DLD1 (cell line): ENCODE measurements at regions not wholly inside any gene's neighbourhood (a gene's known extent, or its start where the extent isn't known, plus 50 kb on each side); places are given as distances from the start of the nearest gene placed in this dataset.

Experiments used
- in situ Hi-C: cut with HindIII; loops from 2 replicates; pipeline ENCODE4 v1.10.0; 2017; ENCODE audit warnings: low sequenced_read_pairs

GRCh38 chr3:99384596-99384995 is 253.8 kb upstream of the COL8A1 start:
- in situ Hi-C loops: no loop called here

GRCh38 chr3:99376926-99377325 is 261.5 kb upstream of the COL8A1 start:
- in situ Hi-C loops: no loop called here

GRCh38 chr3:99373846-99374210 is 264.6 kb upstream of the COL8A1 start:
- in situ Hi-C loops: no loop called here

- in situ Hi-C loops: no loop called here
Measured at GRCh38 chr3:99373088-99373845, 265.1 kb upstream of the COL8A1 start.

- in situ Hi-C loops: no loop called here
Measured at GRCh38 chr3:99366663-99367429, 271.5 kb upstream of the COL8A1 start.

- in situ Hi-C loops: no loop called here
Measured at GRCh38 chr3:99365979-99366378, 272.4 kb upstream of the COL8A1 start.

- in situ Hi-C loops: no loop called here
Measured at GRCh38 chr3:99365396-99365795, 273.0 kb upstream of the COL8A1 start.

GRCh38 chr3:99357131-99357530 is 281.3 kb upstream of the COL8A1 start:
- in situ Hi-C loops: no loop called here

GRCh38 chr3:99356696-99357095 is 281.7 kb upstream of the COL8A1 start:
- in situ Hi-C loops: no loop called here

- in situ Hi-C loops: no loop called here
Measured at GRCh38 chr3:99355465-99355864, 282.9 kb upstream of the COL8A1 start.

- in situ Hi-C loops: no loop called here
Measured at GRCh38 chr3:99352811-99353210, 285.6 kb upstream of the COL8A1 start.

- in situ Hi-C loops: no loop called here
Measured at GRCh38 chr3:99351122-99351521, 287.3 kb upstream of the COL8A1 start.

GRCh38 chr3:99348451-99348850 is 289.9 kb upstream of the COL8A1 start:
- in situ Hi-C loops: no loop called here

GRCh38 chr3:99344216-99344615 is 294.2 kb upstream of the COL8A1 start:
- in situ Hi-C loops: no loop called here

- in situ Hi-C loops: no loop called here
Measured at GRCh38 chr3:99342383-99342782, 296.0 kb upstream of the COL8A1 start.

GRCh38 chr3:99339222-99339621 is 299.2 kb upstream of the COL8A1 start:
- in situ Hi-C loops: no loop called here

- in situ Hi-C loops: no loop called here
Measured at GRCh38 chr3:99332718-99333117, 305.7 kb upstream of the COL8A1 start.

- in situ Hi-C loops: no loop called here
Measured at GRCh38 chr3:99332276-99332675, 306.1 kb upstream of the COL8A1 start.

- in situ Hi-C loops: no loop called here
Measured at GRCh38 chr3:99330924-99331532, 307.4 kb upstream of the COL8A1 start.

- in situ Hi-C loops: no loop called here
Measured at GRCh38 chr3:99330281-99330680, 308.1 kb upstream of the COL8A1 start.

- in situ Hi-C loops: no loop called here
Measured at GRCh38 chr3:99325402-99325801, 313.0 kb upstream of the COL8A1 start.

- in situ Hi-C loops: no loop called here
Measured at GRCh38 chr3:99324636-99325203, 313.7 kb upstream of the COL8A1 start.
